Choroid plexus epithelial cell (primary cell): ENCODE measurements at regions not wholly inside any gene's neighbourhood (a gene's known extent, or its start where the extent isn't known, plus 50 kb on each side); places are given as distances from the start of the nearest gene placed in this dataset.

Experiments used
- DNase-seq: peaks from one replicate; pipeline ENCODE4 v3.0.0-alpha.2; 2010; ENCODE audit warnings: low read depth
- H3K4me3 ChIP-seq: 2 replicates; pipeline ENCODE4 v1.5.1; 2011; ENCODE audit warnings: low read depth, mild to moderate bottlenecking, control low read depth, low read length, moderate library complexity
- CTCF ChIP-seq: conservative IDR thresholded peaks from 2 replicates; pipeline ENCODE4 v1.5.1; 2011; ENCODE audit warnings: low read depth, mild to moderate bottlenecking, control low read depth, inconsistent platforms, low read length, moderate library complexity

- TF ChIP-seq CTCF, result no peak
- H3K4me3 ChIP-seq, result no peak overlapping the region
- peak; percentile 81 for DNase-seq
Observed at GRCh38 chr2:180208841-180209240, 201.7 kb upstream of the CWC22 start.

DNA sequence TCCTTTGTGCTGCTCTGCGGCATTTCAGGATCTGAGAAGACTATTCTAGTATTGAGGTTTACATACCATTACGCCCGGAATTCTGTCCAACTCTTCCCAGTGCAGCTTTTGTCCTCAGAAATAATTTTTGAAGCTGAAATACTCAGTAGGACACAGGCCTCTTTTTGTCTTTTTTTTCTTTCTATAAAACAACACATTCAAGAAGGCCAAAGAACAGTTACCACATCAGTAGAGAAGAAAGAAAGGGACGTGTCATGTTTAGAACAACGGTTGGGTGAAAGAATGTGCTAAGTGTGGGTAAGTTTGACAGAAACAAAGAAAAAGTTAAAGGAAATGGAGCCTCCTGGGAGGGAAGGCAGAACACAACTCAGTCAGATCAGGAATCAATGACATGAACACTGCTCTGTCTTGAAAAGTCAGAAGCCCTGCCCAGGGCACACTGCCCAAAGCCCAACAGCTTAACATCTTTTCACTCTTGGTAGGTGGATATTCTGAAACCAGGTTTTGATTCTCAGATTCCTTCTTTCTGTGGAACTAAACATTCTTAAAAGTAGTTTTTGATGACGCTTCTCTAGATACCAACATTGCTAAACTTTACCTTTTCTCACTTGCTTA is 198.6 kb upstream of the CWC22 start:
- no peak for TF ChIP-seq CTCF
- DNase-seq, result no peak
- H3K4me3 ChIP-seq, result no peak overlapping the region

- peak; percentile 83 for DNase-seq
- no peak for TF ChIP-seq CTCF
- H3K4me3 ChIP-seq, result no peak overlapping the region
Observed at GRCh38 chr2:180203972-180204371, 196.9 kb upstream of the CWC22 start.

DNA sequence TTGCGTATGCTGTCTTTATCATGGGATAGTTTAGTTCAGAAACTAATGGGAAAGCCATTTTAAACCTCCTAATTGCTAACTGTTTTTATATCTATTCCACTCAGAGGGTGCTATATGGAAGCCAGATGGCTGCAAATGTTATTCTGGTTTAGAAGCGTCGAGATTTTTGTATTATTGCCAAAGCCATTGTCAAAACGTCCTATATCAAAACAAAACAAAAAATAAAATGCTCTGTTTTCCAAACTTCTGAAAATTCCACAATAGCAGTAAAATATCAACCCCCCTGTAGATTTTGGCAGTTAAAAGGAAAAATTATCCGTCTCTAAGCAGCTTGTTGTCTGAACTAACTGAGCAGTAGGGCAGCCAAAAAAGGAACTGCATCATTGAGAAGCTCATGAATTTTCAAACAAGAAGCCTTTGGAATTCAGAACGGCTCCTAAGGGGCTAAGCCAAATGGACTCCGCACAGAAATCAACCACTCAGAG is 195.4 kb upstream of the CWC22 start:
- TF ChIP-seq CTCF, result no peak
- DNase-seq, result peak; percentile 51
- H3K4me3 ChIP-seq, result no peak overlapping the region

DNA sequence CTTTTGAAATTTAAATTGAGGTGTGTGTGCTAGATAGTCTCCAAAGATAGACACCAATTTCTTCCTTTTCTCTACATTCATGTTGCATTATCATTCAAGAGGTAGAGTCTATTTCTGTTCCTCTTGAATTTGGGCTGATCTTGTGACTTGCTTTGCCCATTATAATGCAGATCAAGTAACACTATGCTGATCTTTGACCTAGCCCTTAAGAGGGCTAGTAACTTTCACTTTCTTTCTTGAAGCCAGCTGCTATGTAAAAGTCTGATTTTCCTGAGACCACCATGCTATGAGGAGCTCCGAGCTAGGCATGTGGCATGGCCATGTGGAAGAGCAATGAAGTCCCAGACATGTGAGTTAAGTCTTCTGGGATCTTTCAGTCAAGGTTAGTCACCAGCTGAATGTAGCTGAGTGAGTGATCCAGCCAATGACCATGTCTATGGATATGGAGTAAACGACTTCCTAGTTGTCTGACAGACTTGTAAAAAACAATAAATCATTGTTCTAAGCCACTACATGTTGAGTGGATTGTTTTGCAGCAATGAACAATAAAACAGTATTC is 189.4 kb upstream of the CWC22 start:
- DNase-seq, result no peak
- no peak overlapping the region for H3K4me3 ChIP-seq
- TF ChIP-seq CTCF, result no peak

GRCh38 chr2:180195847-180196246 is 188.8 kb upstream of the CWC22 start:
- no peak for DNase-seq
- H3K4me3 ChIP-seq, result no peak overlapping the region
- TF ChIP-seq CTCF, result no peak
